ENCODE measurements at regions not wholly inside any gene's neighbourhood (a gene's known extent, or its start where the extent isn't known, plus 50 kb on each side); places are given as distances from the start of the nearest gene placed in this dataset.

DNA sequence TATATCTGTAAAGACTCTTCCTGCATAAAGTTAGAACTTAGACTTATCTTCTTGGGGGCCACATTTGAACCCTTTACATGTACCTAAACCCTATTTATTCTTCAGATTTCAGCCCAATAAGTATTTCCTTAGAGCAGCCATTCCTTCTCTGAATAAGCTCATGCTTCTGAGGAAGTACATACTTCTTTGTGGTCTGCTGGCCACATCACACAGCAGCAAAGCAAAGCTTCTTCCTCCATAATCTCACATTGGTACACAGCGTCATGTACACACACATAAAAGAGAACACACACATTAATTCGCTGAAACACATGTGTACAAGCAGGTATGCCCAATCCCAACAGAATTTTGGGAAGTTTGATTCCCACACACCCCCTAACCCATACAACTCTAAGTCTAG, 331.0 kb downstream of the CDH2 start:
- TF ChIP-seq, protein P1, sequence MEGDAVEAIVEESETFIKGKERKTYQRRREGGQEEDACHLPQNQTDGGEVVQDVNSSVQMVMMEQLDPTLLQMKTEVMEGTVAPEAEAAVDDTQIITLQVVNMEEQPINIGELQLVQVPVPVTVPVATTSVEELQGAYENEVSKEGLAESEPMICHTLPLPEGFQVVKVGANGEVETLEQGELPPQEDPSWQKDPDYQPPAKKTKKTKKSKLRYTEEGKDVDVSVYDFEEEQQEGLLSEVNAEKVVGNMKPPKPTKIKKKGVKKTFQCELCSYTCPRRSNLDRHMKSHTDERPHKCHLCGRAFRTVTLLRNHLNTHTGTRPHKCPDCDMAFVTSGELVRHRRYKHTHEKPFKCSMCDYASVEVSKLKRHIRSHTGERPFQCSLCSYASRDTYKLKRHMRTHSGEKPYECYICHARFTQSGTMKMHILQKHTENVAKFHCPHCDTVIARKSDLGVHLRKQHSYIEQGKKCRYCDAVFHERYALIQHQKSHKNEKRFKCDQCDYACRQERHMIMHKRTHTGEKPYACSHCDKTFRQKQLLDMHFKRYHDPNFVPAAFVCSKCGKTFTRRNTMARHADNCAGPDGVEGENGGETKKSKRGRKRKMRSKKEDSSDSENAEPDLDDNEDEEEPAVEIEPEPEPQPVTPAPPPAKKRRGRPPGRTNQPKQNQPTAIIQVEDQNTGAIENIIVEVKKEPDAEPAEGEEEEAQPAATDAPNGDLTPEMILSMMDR (conservative IDR thresholded peaks at IDR 0.05): no peak
- TF ChIP-seq EZH2 (IDR thresholded peaks at IDR 0.05; ENCODE audit: low read depth): no peak

All from PC-9 (cell line).